Vagina (tissue), 2 donors: ENCODE measurements at regions not wholly inside any gene's neighbourhood (a gene's known extent, or its start where the extent isn't known, plus 50 kb on each side); places are given as distances from the start of the nearest gene placed in this dataset.

Source experiments
- DNase-seq, 2 donors: peaks; one replicate each; pipeline ENCODE4 v3.0.0-alpha.2; 2017; ENCODE audit errors: extremely low spot score in 2 of 2
- H3K27ac ChIP-seq: fragments of 200-600 bp; sonication (generic); one replicate; pipeline ENCODE4 v1.5.1; 2019
- H3K27me3 ChIP-seq: fragments of 200-600 bp; sonication (generic); one replicate; pipeline ENCODE4 v1.5.1; 2019
- H3K36me3 ChIP-seq, 2 donors: fragments of 200-600 bp; sonication (generic); one replicate each; pipeline ENCODE4 v1.5.1; 2017 to 2019
- H3K4me1 ChIP-seq: fragments of 200-600 bp; sonication (generic); one replicate; pipeline ENCODE4 v1.5.1; 2019
- H3K4me3 ChIP-seq, 2 donors: fragments of 200-600 bp; sonication (generic); 1 replicate in 1 of 2; 2 replicates in 1 of 2; pipeline ENCODE4 v1.5.1; 2016 to 2019
- H3K9me3 ChIP-seq: fragments of 200-600 bp; sonication (generic); one replicate; pipeline ENCODE4 v1.5.1; 2019
- CTCF ChIP-seq, 3 experiments: fragments of 450-650 bp in 2 of 3; fragments of 200-600 bp in 1 of 3; sonication (generic) in 1 of 3; IDR thresholded peaks; one replicate each; pipeline ENCODE4 v1.5.1; 2017 to 2019; ENCODE audit warnings: antibody characterized with exemption in 3 of 3, mild to moderate bottlenecking in 2 of 3, moderate library complexity in 2 of 3
- POLR2A ChIP-seq, 2 donors: fragments of 450-650 bp; IDR thresholded peaks; one replicate each; pipeline ENCODE4 v1.6.1; 2017; ENCODE audit warnings: antibody characterized with exemption in 2 of 2, mild to moderate bottlenecking in 2 of 2, moderate library complexity in 2 of 2
- POLR2AphosphoS5 ChIP-seq, 2 donors: sonication (generic); formaldehyde crosslinking; IDR thresholded peaks; one replicate each; pipeline ENCODE4 v1.9.0; 2017; ENCODE audit warnings: antibody characterized with exemption in 2 of 2, mild to moderate bottlenecking in 2 of 2, low read depth in 1 of 2; ENCODE audit not compliant: insufficient read depth in 1 of 2
- intact Hi-C: fragments of 100-400 bp; cut with DNase I; formaldehyde crosslinking; loops from one replicate; pipeline ENCODE4 v1.15.1; 2023

GRCh38 chr2:239902749-239903201 lies 122.4 kb downstream of the NDUFA10 start:
- no peak overlapping the region for H3K4me3 ChIP-seq
- no peak for TF ChIP-seq CTCF (IDR thresholded peaks at IDR 0.05)
- no peak for TF ChIP-seq POLR2A (IDR thresholded peaks at IDR 0.05)
- TF ChIP-seq POLR2AphosphoS5 (IDR thresholded peaks at IDR 0.05; ENCODE audit: insufficient read depth in 1 of 2, low read depth in 1 of 2): no peak
- H3K9me3 ChIP-seq: no peaks in the 10 kb centered on the region
- H3K27ac ChIP-seq: no peak overlapping the region
- H3K4me1 ChIP-seq: no peaks in the 10 kb centered on the region
- peak; percentile 54 to 61 for DNase-seq
- intact Hi-C loops: no loop called here
- no peaks in the 10 kb centered on the region for H3K27me3 ChIP-seq
- H3K36me3 ChIP-seq: no peaks in the 10 kb centered on the region

- no peaks in the 10 kb centered on the region for H3K9me3 ChIP-seq
- no peaks in the 10 kb centered on the region for H3K4me1 ChIP-seq
- no peaks in the 10 kb centered on the region for H3K36me3 ChIP-seq
- no peaks in the 10 kb centered on the region for H3K27me3 ChIP-seq
- TF ChIP-seq POLR2A (IDR thresholded peaks at IDR 0.05): no peak
- DNase-seq: peak in 1 of 2 donors; percentile 49
- intact Hi-C loops: no loop called here
- no peak overlapping the region for H3K4me3 ChIP-seq
- H3K27ac ChIP-seq: no peak overlapping the region
Observed at GRCh38 chr2:239898292-239898925, 126.7 kb downstream of the NDUFA10 start.

- H3K4me1 ChIP-seq: no peaks in the 10 kb centered on the region
- no peak overlapping the region for H3K27ac ChIP-seq
- intact Hi-C loops: no loop called here
- no peak overlapping the region for H3K4me3 ChIP-seq
- H3K36me3 ChIP-seq: no peaks in the 10 kb centered on the region
- H3K27me3 ChIP-seq: no peaks in the 10 kb centered on the region
- TF ChIP-seq POLR2A (IDR thresholded peaks at IDR 0.05) (no peak), POLR2AphosphoS5 (IDR thresholded peaks at IDR 0.05; ENCODE audit: insufficient read depth in 1 of 2, low read depth in 1 of 2) (no peak), CTCF (IDR thresholded peaks at IDR 0.05) (no peak)
- no peaks in the 10 kb centered on the region for H3K9me3 ChIP-seq
- peak in 1 of 2 donors; percentile 47 for DNase-seq
Observed at GRCh38 chr2:239897596-239898235, 127.4 kb downstream of the NDUFA10 start.

GRCh38 chr2:239896075-239896474 lies 129.1 kb downstream of the NDUFA10 start:
- intact Hi-C loops: no loop called here
- Histone ChIP-seq H3K27ac (no peak overlapping the region), H3K36me3 (no peaks in the 10 kb centered on the region), H3K4me3 (no peak overlapping the region), H3K27me3 (no peaks in the 10 kb centered on the region), H3K4me1 (no peaks in the 10 kb centered on the region), H3K9me3 (no peaks in the 10 kb centered on the region)
- TF ChIP-seq POLR2AphosphoS5 (IDR thresholded peaks at IDR 0.05; ENCODE audit: insufficient read depth in 1 of 2, low read depth in 1 of 2) (no peak), CTCF (IDR thresholded peaks at IDR 0.05) (no peak), POLR2A (IDR thresholded peaks at IDR 0.05) (no peak)
- DNase-seq: peak in 1 of 2 donors; percentile 67

GRCh38 chr2:239895669-239896068 lies 129.5 kb downstream of the NDUFA10 start:
- TF ChIP-seq POLR2A (IDR thresholded peaks at IDR 0.05) (no peak), POLR2AphosphoS5 (IDR thresholded peaks at IDR 0.05; ENCODE audit: insufficient read depth in 1 of 2, low read depth in 1 of 2) (no peak), CTCF (IDR thresholded peaks at IDR 0.05) (no peak)
- Histone ChIP-seq H3K27me3 (no peaks in the 10 kb centered on the region), H3K4me3 (no peak overlapping the region), H3K27ac (no peak overlapping the region), H3K9me3 (no peaks in the 10 kb centered on the region), H3K36me3 (no peaks in the 10 kb centered on the region), H3K4me1 (no peaks in the 10 kb centered on the region)
- intact Hi-C loops: no loop called here
- no peak for DNase-seq
